ENCODE measurements at regions not wholly inside any gene's neighbourhood (a gene's known extent, or its start where the extent isn't known, plus 50 kb on each side); places are given as distances from the start of the nearest gene placed in this dataset.

DNA sequence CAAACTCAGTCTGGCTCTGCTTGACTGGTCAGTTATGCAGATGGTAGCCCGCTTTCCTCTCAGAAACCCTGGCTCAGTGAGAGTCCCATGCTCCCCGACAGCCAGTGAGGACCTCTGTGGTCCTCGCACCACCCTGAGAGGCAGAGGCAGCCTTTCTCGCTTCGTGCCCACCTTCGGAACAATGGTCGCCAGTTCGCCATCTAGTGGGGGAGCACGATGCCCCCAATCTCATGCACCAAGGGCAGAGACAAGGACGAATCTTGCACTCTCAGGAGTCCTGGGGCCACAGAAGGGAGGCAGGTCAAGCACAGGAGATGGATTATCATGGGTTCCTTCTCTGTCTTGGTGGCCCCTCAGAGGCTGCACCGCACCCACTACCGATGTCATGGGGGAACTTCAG is 75.2 kb downstream of the RHCG start:
- Histone ChIP-seq H3K27me3 (replicated peaks; ENCODE audit: insufficient read depth) (no peaks in the 10 kb centered on the region), H3K9me3 (no peaks in the 10 kb centered on the region), H3K4me1 (ENCODE audit: control insufficient read depth in 1 of 2, low read depth in 2 of 2) (no peaks in the 10 kb centered on the region), H3K4me3 (no peak overlapping the region), H3K27ac (no peak overlapping the region), H3K36me3 (no peaks in the 10 kb centered on the region)
- ATAC-seq (ENCODE audit: insufficient number of reproducible peaks, low FRiP score, low read depth): no peak
- TF ChIP-seq, protein P1, sequence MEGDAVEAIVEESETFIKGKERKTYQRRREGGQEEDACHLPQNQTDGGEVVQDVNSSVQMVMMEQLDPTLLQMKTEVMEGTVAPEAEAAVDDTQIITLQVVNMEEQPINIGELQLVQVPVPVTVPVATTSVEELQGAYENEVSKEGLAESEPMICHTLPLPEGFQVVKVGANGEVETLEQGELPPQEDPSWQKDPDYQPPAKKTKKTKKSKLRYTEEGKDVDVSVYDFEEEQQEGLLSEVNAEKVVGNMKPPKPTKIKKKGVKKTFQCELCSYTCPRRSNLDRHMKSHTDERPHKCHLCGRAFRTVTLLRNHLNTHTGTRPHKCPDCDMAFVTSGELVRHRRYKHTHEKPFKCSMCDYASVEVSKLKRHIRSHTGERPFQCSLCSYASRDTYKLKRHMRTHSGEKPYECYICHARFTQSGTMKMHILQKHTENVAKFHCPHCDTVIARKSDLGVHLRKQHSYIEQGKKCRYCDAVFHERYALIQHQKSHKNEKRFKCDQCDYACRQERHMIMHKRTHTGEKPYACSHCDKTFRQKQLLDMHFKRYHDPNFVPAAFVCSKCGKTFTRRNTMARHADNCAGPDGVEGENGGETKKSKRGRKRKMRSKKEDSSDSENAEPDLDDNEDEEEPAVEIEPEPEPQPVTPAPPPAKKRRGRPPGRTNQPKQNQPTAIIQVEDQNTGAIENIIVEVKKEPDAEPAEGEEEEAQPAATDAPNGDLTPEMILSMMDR (IDR thresholded peaks at IDR 0.05): no peak
- DNase-seq (ENCODE audit: low spot score): no peak

DNA sequence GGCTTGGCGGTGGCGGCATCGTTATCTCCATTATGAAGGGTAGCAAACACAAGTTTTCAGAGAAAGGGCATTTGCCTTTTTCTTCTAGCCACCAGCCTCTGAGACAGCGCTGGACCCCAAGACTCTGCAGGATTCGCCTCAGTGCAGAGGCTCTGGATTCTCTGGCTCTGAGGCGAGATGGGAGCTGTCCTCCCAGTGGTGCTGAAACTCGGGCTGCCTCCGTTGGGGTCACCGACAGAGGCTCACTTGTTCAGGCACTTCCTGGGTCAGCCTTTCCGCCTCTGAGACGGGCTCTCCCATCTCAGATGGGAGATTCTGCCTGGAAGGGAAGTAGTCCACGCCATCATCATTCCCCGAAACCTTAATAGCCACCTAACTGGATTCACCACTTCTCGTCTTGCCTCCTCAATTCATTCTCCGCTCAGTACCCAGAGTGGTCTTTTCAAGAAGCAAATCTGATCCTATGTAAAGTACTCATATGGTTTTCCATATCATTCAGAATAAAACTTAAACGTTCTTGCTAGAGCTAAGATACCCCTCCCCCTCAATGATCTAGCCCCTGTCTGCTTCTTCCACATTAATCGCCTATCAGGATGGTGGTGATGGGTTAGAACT is 76.9 kb downstream of the RHCG start:
- no peak overlapping the region for H3K27ac ChIP-seq
- no peaks in the 10 kb centered on the region for H3K36me3 ChIP-seq
- ATAC-seq (ENCODE audit: insufficient number of reproducible peaks, low FRiP score, low read depth): no peak
- TF ChIP-seq, protein P1 (IDR thresholded peaks at IDR 0.05): no peak
- H3K27me3 ChIP-seq (replicated peaks; ENCODE audit: insufficient read depth): no peaks in the 10 kb centered on the region
- no peak for DNase-seq (ENCODE audit: low spot score)
- no peaks in the 10 kb centered on the region for H3K4me1 ChIP-seq (ENCODE audit: control insufficient read depth in 1 of 2, low read depth in 2 of 2)
- H3K9me3 ChIP-seq: no peaks in the 10 kb centered on the region
- no peak overlapping the region for H3K4me3 ChIP-seq

DNA sequence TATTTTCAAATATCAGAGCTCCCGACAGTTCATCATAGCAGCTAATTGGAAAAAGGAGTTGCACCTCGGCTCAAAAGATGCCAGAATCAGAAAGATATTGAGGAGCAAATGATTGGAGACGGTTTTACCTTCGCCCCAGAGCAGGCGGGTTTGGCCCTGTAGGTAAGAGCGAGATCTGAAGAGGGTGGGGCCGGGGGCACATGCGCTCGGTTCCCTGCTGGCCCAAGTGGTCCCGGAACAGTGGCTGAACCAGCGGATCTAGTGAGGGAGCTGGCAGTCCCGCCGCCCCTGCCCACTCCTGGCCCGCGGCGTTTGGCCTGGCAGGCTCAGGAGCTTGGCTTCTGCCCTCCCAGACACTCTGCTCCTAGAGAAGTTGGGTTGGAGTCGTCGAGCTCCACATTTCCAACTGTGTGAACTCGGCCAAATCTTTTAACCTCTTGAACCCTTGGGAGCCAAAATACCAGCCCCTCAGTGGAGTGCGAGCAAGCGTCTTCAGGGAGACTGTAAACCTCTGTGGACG is 79.1 kb downstream of the RHCG start:
- H3K9me3 ChIP-seq: no peaks in the 10 kb centered on the region
- H3K27me3 ChIP-seq (replicated peaks; ENCODE audit: insufficient read depth): peaks cover 7% of the 10 kb centered on the region
- no peak overlapping the region for H3K4me3 ChIP-seq
- no peak for DNase-seq (ENCODE audit: low spot score)
- no peaks in the 10 kb centered on the region for H3K4me1 ChIP-seq (ENCODE audit: control insufficient read depth in 1 of 2, low read depth in 2 of 2)
- TF ChIP-seq, protein P1 (IDR thresholded peaks at IDR 0.05): no peak
- ATAC-seq (ENCODE audit: insufficient number of reproducible peaks, low FRiP score, low read depth): no peak
- no peaks in the 10 kb centered on the region for H3K36me3 ChIP-seq
- H3K27ac ChIP-seq: no peak overlapping the region

DNA sequence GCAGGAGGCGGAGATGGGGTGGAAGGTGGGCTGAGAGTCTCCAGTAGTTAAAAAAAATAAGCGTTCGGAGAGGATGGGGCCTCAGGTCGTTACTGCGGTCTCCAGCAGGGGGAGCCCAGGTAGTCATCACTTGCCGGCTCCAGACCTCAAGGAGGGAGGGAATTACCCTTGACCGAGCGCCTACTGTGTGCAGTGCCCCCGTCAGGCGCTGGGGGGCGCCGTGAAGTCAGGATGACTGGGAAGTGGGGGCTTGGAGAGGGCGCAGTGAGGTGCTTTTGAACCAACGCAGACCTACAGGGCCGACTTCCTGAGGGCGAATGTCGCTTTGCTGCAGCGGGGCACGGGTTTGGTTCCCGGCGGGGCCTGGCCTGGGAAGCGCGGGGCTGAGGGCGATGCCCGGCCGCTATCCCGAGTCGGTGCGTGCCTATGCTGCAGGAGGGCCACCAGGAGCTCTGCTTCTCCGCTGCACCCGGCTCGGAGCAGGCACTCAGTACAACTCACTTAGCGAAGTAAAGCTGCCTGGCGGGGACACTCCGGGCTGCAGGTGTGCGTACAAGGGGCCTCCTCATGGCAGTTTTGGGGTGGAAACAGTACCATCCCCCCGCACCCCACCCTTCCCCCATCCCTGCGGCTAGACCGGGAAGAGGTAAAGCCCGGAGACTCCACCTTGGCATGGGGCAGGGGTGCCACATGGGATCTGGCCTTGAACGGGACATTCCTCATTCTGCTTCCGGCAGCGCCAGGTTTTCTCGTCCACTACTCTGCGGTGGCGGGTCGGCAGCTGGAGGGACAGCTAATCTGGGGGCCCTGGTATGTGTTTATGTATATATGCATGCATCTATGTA is 79.8 kb downstream of the RHCG start:
- H3K36me3 ChIP-seq: no peaks in the 10 kb centered on the region
- no peak overlapping the region for H3K4me3 ChIP-seq
- DNase-seq (ENCODE audit: low spot score) (no peak), ATAC-seq (ENCODE audit: insufficient number of reproducible peaks, low FRiP score, low read depth) (no peak)
- H3K9me3 ChIP-seq: no peaks in the 10 kb centered on the region
- H3K27ac ChIP-seq: no peak overlapping the region
- TF ChIP-seq, protein P1 (IDR thresholded peaks at IDR 0.05): peak; percentile 52
- H3K4me1 ChIP-seq (ENCODE audit: control insufficient read depth in 1 of 2, low read depth in 2 of 2): peaks cover 0 to under 1% of the 10 kb centered on the region in 2 donors
- peaks cover 13% of the 10 kb centered on the region for H3K27me3 ChIP-seq (replicated peaks; ENCODE audit: insufficient read depth)

DNA sequence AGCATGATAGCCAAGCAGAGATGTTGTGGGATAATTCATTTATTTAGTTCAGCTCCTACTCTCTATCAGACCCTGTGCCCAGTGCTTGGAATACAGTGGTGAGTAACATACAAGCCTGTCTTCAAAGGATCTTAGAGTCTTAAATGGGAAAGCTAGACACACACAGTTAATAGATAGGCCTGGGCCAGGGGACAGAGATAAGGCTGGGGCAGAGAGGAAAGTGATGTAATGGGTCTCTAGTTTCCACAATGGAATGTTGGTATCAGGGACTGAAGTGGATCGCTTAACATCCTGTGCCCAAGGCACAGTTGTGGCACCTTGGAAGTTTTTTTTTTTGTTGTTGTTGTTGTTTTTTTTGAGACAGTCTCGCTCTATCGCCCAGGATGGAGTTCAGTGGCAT is 79.9 kb upstream of the POLG start:
- H3K27me3 ChIP-seq (replicated peaks; ENCODE audit: insufficient read depth): peaks cover 27% of the 10 kb centered on the region
- H3K4me1 ChIP-seq (ENCODE audit: control insufficient read depth in 1 of 2, low read depth in 2 of 2): peaks cover under 1 to 4% of the 10 kb centered on the region in 2 donors
- H3K36me3 ChIP-seq: no peaks in the 10 kb centered on the region
- ATAC-seq (ENCODE audit: insufficient number of reproducible peaks, low FRiP score, low read depth): no peak
- H3K9me3 ChIP-seq: no peaks in the 10 kb centered on the region
- TF ChIP-seq, protein P1 (IDR thresholded peaks at IDR 0.05): no peak
- no peak overlapping the region for H3K4me3 ChIP-seq
- H3K27ac ChIP-seq: no peak overlapping the region
- no peak for DNase-seq (ENCODE audit: low spot score)

Measured in thoracic aorta (tissue), 2 donors.